Cardiac fibroblast (primary cell): ENCODE measurements at regions not wholly inside any gene's neighbourhood (a gene's known extent, or its start where the extent isn't known, plus 50 kb on each side); places are given as distances from the start of the nearest gene placed in this dataset.

Experiments
- DNase-seq, 2 donors: peaks; one replicate each; pipeline versions ENCODE4 v3.0.0 to v3.0.0-alpha.2; 2010; ENCODE audit warnings: low read depth in 2 of 2
- H3K4me3 ChIP-seq, 2 donors: replicated peaks in 1 of 2; 1 replicate in 1 of 2; 2 replicates in 1 of 2; pipeline ENCODE4 v1.5.1; 2011; ENCODE audit warnings: low read depth in 2 of 2, low read length in 2 of 2, mild to moderate bottlenecking in 2 of 2, moderate library complexity in 1 of 2
- CTCF ChIP-seq: IDR thresholded peaks from one replicate; pipeline ENCODE4 v1.5.1; 2011; ENCODE audit warnings: low read depth, mild to moderate bottlenecking, low read length, inconsistent platforms

GRCh38 chr15:99504823-99505551 lies 60.8 kb upstream of the MEF2A start:
- TF ChIP-seq CTCF, result no peak
- no peak overlapping the region for H3K4me3 ChIP-seq
- peak; percentile 21 to 36 for DNase-seq

- no peak overlapping the region for H3K4me3 ChIP-seq
- no peak for TF ChIP-seq CTCF
- peak in 1 of 2 donors; percentile 8 for DNase-seq
These were observed 59.4 kb upstream of the MEF2A start for GRCh38 chr15:99506399-99506798.

GRCh38 chr15:99507016-99507503 lies 58.7 kb upstream of the MEF2A start:
- TF ChIP-seq CTCF, result no peak
- DNase-seq, result peak in 1 of 2 donors; percentile 43

GRCh38 chr15:99507504-99508310 lies 58.1 kb upstream of the MEF2A start:
- no peak overlapping the region for H3K4me3 ChIP-seq
- no peak for TF ChIP-seq CTCF
- peak; percentile 78 to 93 for DNase-seq

More at GRCh38 chr15:99507016-99507503, 58.7 kb upstream of the MEF2A start:
- no peak overlapping the region for H3K4me3 ChIP-seq

GRCh38 chr15:99508311-99508645 lies 57.5 kb upstream of the MEF2A start:
- no peak for DNase-seq
- TF ChIP-seq CTCF, result no peak
- H3K4me3 ChIP-seq, result no peak overlapping the region

- no peak for TF ChIP-seq CTCF
- no peak overlapping the region for H3K4me3 ChIP-seq
- no peak for DNase-seq
These were observed 56.9 kb upstream of the MEF2A start for GRCh38 chr15:99508852-99509251.
